ENCODE measurements at regions not wholly inside any gene's neighbourhood (a gene's known extent, or its start where the extent isn't known, plus 50 kb on each side); places are given as distances from the start of the nearest gene placed in this dataset.

DNA sequence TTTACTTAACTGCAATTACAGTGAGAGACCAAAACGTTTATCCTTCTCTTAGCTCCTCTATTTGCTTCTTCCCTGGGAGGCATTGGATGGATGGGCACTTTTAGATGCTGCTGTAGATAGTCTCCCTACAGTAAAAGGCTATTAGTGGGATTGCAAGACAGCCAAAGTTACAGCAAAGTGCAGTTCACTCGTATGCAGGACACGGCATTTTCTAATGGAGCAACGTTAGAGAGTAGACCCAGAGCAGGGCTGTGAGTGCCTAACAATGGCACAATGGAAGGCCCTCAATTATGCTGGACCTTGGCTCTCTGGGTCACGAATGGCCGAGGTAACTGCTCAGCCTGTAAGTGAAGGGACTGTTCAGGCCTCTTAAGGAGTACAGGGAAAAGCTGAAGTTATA is 605.8 kb upstream of the NOX3 start:
- DNase-seq (ENCODE audit: low read depth in 3 of 3), result no peak

DNA sequence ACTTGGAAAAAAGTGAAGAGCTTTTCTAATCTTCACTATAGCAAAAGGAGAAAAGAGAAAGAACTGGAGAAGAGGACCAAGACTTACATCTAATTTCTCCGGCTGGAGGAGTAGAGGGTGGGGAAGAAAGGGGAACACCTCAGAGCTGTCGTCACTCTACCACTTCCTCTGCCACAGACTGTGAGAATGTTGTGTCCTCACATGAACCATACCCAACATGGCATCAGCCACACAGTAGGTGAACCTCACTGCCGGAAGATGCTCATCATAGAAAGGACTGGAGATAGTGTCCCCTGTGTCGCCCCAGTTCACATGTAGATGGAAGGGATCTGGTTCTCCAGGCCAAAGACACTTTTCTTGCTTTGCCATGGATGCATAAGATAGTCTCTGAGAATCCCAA is 604.4 kb upstream of the NOX3 start:
- DNase-seq (ENCODE audit: low read depth in 3 of 3), result no peak

DNA sequence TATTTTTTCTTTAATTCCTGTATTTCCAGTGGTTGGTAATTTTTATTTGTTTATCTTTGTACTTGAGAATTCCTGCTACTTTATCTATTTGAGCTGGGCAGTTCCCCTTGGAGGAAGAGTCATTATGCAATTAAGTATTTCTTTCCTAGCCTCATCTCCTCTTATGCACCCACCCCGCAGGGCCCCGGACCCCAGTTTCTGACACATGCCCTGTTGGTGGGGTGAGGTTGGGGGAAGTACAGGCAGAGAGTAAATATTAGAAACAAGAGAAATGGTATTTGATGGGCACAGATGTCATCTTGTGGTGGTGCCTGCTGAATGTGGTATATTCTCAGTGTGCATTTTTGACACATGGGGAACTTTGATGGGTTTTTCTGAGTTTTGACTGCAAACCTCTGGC is 602.7 kb upstream of the NOX3 start:
- DNase-seq (ENCODE audit: low read depth in 3 of 3), result no peak

DNA sequence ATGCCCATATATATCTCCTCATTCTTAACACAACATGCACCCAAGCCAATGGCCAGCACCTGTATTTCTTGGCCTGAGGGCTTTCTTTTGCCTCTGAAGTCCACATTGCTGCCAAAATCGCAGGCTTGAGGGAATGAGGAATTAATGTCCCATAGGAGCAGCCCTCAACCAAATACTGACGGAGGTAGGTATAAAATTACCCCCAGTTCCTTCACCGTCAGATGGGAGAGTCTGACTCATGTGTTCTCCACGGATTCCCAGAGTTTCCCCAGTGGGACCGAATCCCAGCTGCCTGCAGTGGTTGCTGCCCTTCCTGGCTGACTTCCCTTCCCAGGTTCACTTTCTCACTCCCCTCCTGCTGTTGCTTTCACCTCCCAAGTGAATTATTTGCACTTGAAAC is 602.2 kb upstream of the NOX3 start:
- DNase-seq (ENCODE audit: low read depth in 3 of 3), result no peak

DNA sequence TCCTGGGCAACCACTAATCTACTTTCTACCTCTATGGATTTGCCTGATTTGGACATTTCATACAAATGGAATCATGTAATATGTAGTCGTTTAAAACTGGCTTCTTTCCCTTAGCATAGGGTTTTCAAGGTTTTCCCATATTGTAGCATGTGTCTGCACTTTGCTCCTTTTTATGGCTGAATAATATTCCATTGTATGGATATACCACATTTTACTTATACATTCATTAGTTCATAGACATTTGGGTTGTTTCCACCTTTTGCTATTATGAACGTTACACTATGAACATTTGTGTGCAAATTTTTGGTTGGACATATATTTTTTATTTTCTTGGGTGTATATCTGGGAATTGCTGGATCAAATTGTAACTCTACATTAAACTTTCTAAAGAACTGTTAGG is 600.4 kb upstream of the NOX3 start:
- no peak for DNase-seq (ENCODE audit: low read depth in 3 of 3)

DNA sequence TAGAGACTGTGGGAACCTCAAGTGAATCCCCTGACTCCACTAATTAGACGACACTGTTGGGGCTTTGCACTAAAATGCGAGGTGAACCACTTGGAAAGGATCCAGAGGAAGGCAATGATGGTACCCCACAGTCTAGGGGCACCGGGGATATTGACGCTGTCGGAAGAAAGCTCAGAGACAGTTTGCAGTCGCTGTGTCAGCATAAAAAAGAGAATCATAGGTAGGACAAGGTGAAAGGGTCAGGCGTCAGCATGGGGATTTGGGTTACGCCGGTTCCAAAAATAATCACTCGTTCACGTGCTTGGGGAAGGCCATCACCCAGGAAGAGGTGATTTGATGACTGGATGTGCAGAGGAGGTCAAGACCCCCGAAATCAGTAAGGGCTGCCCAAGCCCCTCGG is 598.0 kb upstream of the NOX3 start:
- no peak for DNase-seq (ENCODE audit: low read depth in 3 of 3)

DNA sequence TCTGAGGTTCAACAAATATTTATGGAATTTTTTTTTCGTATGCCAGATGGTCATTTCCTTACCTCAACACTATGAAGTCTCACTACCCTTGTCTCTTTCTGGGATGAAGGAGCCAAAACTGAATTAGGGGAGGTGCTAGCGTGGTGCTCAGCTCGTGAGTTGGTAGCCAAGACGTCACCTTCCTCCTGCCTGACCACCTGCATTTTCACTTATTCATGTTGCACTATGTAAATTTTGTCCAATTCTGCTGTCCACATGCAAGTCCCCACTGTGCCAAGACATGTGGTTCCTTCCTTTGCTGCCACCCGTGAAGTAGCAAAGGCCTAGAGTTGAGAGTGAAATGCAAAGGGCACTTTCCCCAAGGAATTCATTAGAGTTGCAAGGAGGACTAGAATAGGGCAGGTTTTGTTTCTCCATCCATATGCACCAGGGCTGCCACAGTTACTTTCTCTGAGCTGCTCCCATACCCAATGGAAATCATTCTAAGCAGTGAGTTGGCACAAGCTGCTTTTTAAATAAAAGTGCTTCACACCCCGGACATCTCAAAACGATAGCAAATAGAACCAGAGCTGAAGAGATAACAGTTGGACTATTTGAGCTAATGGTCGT is 591.3 kb upstream of the NOX3 start:
- DNase-seq (ENCODE audit: low read depth in 3 of 3), result no peak

DNA sequence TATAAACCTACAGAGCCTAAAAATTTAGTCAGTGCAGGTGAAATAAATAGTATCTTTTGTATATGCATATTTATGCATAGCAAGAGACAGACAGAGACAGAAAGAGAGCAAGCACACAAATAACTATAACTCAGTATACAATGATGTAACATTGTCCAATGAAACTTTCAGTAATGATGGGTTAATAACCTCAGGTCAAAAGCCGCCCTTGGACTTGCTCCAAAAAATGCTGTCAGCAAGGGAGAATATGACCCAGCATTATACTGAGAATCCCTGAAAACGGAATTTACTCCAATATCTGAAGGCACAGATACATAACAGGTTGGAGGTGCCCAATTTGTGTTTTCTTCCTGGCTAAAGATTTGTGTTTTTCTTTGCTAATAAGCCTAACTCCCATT is 590.6 kb upstream of the NOX3 start:
- DNase-seq (ENCODE audit: low read depth in 3 of 3), result no peak

DNA sequence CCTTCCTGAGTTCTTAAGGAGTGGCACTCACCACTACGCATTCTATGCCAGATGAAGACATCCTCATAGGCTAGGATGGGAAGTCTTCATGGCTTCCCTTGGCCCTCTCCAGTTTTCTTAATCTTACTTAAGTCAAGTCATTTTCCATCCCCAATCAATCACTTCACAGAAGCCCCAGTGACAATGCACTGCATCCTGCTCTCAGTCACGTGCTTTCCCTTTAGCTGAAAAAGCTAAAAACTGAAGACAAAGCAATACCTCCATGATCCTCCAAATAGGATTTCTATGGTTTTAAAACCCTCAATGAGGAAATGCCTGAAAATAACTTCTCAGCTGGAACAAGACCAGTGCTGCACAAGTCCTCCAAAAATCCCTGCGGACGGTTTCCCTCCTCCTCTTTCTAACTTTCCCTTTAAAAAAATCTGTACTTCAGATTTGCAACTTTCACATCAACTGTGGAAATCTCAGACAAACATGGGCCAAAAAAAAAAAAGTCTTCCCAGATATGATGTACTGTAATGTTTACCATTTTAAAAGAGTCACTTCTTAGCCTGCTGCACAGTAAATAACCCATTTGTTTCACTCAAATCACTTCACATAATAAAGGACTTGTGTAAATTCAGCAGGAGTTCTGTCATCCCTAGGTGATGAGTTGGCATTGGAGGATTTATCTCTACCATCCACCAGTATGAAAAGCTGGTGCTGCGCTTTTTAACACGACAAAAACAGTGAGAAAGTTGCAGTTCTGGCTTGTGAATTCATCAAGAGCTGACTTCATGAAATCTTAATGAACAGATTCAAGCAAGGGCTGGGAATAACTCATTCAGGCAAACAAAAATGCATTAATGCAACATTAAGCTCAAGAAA is 590.0 kb upstream of the NOX3 start:
- no peak for DNase-seq (ENCODE audit: low read depth in 3 of 3)

DNA sequence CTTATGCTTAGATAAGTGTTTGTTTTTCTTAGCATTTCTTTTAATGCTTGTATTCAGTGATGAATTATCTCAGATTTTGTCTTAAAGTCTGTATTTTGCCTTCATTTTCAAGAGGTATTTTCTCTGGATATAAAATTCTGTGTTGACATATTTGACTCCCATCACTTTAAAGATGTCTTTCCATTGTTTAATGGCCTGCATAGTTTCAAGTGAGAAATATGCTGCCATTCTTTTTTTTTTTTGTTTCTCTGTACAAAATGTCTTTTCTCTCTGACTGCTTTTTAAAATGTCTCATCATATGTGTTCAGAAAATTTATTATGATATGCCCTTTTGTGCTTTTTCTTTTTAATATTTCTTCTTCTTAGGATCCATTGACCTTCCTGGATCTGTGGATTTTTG is 578.0 kb upstream of the NOX3 start:
- no peak for DNase-seq (ENCODE audit: low read depth in 3 of 3)

DNA sequence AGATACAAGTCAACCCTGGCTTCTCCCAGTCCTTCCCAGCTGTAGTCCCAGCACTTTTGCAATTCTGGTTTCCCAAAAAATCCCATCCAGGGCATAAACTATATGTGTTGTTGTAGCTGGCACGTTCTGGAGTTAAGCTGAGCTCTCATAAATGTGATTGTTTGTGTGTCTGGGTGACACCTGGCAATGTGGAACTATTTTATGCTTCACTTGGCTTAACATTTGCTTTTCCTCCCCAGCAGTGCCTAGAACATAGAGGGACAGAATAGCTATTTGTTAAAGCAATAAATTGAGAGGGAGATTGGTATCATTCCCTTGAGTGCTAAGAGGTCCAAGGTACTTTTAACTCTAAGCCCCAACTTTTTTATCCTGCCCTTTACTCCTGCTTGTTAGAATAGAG is 575.9 kb upstream of the NOX3 start:
- no peak for DNase-seq (ENCODE audit: low read depth in 3 of 3)

DNA sequence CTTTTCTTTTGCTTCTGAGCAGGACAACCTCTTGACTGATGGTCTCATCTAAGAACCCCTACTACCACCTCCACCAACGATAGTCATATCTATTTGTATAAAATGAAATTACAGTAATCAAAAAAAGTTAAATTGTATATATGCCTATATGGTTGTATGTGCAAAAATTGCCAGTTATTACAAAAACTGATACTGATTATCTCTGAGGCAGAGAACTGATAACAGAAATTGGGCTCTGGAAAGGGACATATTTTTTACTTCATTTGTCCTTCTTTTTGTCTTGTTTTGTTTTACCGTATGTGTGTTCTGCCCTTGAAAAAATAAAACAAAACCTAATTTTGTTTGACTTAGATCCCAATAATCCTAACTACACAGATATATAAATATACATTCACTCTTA is 574.4 kb upstream of the NOX3 start:
- DNase-seq (ENCODE audit: low read depth in 3 of 3), result no peak

DNA sequence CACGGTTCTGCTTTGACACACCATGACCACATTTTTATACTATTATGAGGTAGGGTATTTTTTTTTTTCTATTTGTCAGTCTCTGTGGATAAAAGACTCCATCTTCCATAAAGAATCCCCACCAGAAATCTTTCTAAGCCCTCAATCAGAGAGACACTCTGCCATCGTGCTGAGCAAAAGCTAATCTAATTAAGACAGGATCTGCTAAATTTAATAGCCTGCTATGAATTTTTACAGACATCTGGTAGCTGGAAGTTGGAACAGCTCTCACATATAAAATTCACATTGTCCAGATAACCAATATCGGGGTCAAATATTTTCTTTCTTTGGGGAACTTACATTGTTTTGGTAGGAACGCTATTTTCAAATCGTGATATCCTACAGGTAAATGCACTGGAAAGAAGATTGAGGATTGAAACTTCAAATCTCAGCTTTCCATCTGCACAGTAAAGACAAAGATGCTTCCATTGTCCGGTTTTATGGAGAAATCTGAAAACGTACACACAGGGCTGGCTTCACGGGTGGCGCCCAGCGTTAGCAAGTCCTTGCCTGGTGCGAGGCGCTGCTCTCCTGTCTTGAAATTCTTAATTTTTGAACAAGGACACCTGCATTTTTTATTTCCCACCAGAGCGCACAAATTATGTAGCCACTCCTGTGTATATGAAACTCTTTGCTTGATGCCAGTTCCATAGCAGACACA is 573.8 kb upstream of the NOX3 start:
- no peak for DNase-seq (ENCODE audit: low read depth in 3 of 3)

DNA sequence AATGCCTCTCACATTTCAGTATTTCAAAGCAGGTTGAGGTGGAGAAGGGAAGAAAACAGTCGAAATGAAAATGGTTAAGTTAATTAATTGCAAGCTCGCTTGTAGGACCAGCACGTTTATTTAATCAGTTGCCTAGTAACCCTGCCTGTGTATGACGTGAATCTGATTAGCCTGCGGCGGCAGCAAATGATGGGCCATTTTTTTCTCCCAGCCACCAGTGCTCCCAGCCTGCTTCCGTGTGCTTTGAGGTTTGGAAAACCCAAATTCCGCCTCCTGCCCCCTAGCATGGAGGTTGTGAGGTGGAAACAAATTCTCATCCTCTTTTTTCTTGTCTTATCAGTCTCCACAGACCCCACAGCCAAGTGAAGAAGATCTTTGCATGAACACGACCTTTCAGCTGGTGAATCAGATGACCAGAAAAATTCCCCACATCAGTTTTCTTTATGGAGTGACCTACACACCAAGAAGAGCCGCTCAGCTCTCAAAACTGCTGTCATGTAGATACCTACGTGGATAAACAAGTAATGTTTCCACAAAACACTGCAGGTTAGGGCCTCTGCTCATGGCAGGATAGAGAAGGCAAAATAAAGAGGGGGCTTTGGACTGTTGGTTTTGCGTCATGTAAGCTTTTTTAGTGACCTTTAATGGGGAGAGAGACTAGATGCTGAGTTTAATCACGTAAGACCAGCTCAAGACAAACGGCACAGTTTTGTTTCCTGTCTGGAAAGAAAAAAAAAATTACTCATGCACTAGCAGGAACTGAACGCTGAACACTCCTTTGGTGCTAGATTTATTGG is 572.9 kb upstream of the NOX3 start:
- DNase-seq (ENCODE audit: low read depth in 3 of 3), result no peak

DNA sequence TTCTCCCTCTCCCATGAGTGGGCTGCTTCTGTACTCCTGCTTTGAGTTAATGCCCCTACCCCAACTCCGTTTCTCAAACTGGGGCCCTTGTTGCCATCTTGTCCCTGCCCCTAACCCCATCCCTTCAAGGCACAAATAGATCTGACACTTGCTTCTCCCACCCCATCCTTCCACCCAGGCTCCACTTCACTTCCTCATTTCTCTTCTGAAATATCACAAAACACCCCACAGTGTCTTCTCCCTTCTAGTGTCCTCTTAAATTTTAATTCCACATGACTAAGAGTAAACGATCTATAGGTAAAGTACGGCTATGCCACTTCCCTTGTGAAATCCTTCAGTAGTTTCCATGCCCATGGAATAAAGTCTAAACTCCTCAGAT is 571.6 kb upstream of the NOX3 start:
- DNase-seq (ENCODE audit: low read depth in 3 of 3), result no peak

DNA sequence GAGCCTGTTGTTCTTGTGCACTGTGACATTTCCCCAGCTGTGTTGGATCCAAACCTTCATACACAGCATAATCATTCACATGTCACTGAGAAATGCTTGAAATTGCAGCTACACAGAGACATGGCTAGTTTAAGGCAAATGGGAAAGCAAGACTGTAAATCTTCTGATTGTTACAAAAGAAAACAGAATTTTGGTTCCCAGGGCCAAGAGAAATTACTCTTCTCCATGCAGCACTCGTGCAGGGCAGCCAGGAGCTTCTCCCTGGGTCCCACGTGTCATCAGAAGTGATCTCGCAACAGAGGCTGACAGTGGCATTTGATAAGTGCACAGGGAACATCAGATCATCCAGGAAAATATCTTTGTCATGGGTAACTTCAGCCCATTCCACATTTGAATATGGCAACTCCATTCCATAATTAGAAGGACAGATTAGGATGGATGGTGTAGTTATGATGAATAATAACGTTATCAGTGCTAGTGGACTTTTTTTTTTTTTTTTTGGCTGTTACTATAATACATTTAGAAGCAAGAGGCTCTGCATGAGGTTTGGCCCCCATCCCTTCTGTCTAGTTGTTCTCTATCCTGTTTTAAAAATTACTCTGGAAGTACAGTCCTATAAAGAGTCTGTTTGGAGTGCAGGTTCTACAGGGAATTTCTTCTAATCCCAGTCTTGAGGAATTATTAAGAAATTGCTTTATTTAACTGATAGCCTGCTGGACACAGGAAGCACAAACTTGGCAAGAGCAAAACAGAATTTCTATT is 571.0 kb upstream of the NOX3 start:
- DNase-seq (ENCODE audit: low read depth in 3 of 3), result no peak

DNA sequence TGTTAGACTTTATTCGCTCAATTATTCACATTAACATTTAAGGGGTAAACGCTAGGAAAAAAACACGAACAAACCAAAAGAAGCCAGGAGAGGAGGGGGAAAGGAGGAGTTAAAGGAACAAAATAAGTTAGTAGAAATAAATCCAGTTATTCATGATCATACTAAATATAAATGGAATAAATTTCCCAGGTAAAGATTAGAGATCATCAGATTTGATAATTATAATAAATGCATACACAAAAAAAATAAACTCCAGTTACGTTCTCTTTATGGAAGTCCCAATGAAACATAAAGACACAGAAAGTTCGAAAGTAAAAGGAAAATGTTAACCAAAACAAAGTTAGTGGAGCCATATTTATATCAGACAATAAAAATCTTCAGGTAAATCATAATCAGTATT is 568.7 kb upstream of the NOX3 start:
- DNase-seq (ENCODE audit: low read depth in 3 of 3), result no peak

DNA sequence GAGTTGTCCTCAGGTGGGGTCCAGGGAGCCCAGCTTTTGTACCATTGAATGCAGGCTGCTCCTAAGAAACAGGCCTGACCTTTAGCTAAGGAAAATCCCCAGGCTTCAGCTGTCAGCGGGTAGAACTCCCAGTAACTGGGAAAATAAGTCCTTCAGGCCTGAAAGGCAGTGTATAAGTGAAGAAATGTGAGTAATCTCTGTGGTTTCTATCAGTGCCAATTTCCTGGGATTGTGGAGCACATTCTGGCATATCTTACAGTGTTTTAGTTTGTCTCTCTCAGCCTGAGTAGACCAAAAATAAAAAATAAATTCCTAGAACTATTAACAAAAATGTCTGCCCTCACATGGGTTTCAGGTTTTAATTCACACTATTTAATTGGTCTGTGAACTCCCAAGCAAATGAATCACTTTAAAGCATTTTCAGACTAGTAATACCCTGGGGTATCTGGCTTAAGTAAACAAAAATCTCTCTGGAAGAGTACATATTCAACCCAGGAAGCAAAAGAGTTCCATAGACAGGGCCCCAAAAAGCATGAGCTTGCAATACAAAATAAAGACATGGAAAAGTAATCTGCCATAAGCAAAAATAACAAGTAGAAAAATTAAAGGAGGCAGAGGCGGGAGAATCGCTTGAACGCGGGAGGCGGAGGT is 566.2 kb upstream of the NOX3 start:
- DNase-seq (ENCODE audit: low read depth in 3 of 3), result no peak

DNA sequence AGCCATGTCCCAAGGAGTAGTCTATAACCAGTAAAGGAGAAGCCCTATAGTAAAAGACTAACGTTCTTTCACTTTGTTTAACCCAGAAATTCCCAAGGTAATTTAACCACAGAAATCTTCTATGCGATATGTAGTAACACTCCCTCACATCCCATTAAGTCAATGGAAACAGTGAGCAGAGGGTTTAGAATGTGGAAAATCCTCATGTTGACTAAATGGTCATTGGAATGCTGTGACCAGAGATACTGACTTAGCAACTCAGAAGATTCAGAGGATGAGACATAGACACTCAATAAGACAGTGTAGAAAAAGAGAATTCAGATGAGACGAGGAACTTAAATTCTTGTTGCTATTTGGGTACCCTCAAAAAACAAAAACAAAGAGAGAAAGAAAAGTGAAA is 562.2 kb upstream of the NOX3 start:
- no peak for DNase-seq (ENCODE audit: low read depth in 3 of 3)

DNA sequence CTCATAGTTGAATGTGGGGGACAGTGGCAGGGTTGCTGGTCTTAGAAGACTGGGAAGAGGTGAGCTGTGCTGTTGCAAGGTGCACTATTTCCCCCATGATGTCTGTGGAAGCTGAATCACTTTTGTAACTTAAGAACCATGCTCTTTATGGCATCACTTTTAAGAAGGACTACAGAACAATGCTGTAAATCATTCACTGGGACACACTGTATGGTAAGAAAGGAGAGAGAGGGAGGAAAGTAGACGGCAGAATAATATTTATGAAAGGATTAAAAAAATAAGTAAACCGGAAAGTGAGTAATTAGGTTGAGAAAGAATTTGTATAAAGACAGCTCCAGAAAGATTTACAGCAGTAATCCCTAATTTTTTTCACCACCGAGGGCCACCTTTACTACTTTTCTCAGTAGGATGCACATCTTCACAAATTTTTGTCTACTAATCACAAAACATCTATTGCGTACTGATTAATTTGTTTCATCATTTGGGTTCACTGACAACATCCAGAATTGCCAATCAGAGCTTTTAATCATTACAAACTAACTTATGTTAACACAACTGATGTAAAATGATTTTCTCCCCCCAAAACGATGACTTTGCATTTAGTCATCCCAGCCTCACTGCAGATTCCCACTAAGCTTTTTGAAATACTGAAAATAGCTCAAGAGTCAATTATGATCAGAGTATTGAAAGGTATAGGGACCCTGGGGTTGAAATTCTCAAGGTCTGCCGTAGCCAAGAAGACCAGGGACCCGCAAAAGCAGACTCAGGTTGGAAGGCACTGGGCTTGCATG is 560.7 kb upstream of the NOX3 start:
- DNase-seq (ENCODE audit: low read depth in 3 of 3), result no peak
